ENCODE measurements at regions not wholly inside any gene's neighbourhood (a gene's known extent, or its start where the extent isn't known, plus 50 kb on each side); places are given as distances from the start of the nearest gene placed in this dataset.

GRCh38 chr15:38853608-38854007 lies 289.0 kb upstream of the RASGRP1 start:
- H3K79me1 ChIP-seq (ENCODE audit: low read depth, low read length), result no peaks in the 10 kb centered on the region
- no peak overlapping the region for H3K23ac ChIP-seq (ENCODE audit: insufficient read length)
- H2AFZ ChIP-seq (ENCODE audit: low read length), result no peak overlapping the region
- CTCF ChIA-PET (ENCODE audit: partially characterized antibody), result interaction anchor here (0.6 to 2.8 kb wide), 21 partner anchors 9 to 326 kb away, joined by 3 to 22 read pairs (median 3); no protein-coding TSS in a partner anchor
- peak; percentile 7 for FAIRE-seq
- H3K56ac ChIP-seq (replicated peaks; ENCODE audit: insufficient read length, low read depth, low read length), result no peak overlapping the region
- H2BK5ac ChIP-seq (ENCODE audit: low read depth, low read length), result no peak overlapping the region
- TF ChIP-seq MAX (IDR thresholded peaks at IDR 0.05), result no peak
- peak; percentile 69 to 76 for TF ChIP-seq RAD21 (IDR thresholded peaks at IDR 0.05 in 1 of 2, conservative IDR thresholded peaks at IDR 0.05 in 1 of 2; ENCODE audit: low read depth in 2 of 2, low read length in 2 of 2)
- TF ChIP-seq E2F6 (IDR thresholded peaks at IDR 0.05), result no peak
- TF ChIP-seq EGR1 (IDR thresholded peaks at IDR 0.05; ENCODE audit: borderline replicate concordance, low read depth, low read length), result no peak
- TF ChIP-seq CTCF (IDR thresholded peaks at IDR 0.05; ENCODE audit: control extremely low read depth in 1 of 3, insufficient read depth in 1 of 3, low read depth in 1 of 3, low read length in 3 of 3), result peak; percentile 73 to 89 (median 80)
- no peak overlapping the region for H4K5ac ChIP-seq (ENCODE audit: insufficient read length, low read depth, low read length)
- H3K23me2 ChIP-seq (ENCODE audit: low read depth, low read length), result no peaks in the 10 kb centered on the region
- no peak overlapping the region for H3K27ac ChIP-seq (ENCODE audit: low read depth, low read length)
- no peak overlapping the region for H3K4me2 ChIP-seq (ENCODE audit: insufficient read depth in 1 of 2, low read depth in 2 of 2, low read length in 2 of 2)
- POLR2A ChIA-PET (ENCODE audit: partially characterized antibody), result no interaction called here
- peak; percentile 50 to 73 for DNase-seq (ENCODE audit: low read depth in 1 of 2, low spot score in 2 of 2)
- H3K9ac ChIP-seq (replicated peaks in 1 of 4; ENCODE audit: extremely low read depth in 1 of 4, low read depth in 3 of 4, low read length in 3 of 4), result no peak overlapping the region
- H3K18ac ChIP-seq (ENCODE audit: extremely low read depth, low read length), result no peak overlapping the region
- H3K4ac ChIP-seq (replicated peaks; ENCODE audit: insufficient read length, low read depth, low read length), result no peak overlapping the region
- H3K36me3 ChIP-seq (ENCODE audit: control insufficient read depth in 2 of 4, insufficient read depth in 4 of 4, low read length in 3 of 4), result no peaks in the 10 kb centered on the region
- H2BK12ac ChIP-seq (ENCODE audit: low read depth, low read length), result no peak overlapping the region
- no peak overlapping the region for H2BK15ac ChIP-seq (ENCODE audit: low read length)
- H2BK120ac ChIP-seq (replicated peaks; ENCODE audit: low read depth, low read length), result no peak overlapping the region
- H4K20me1 ChIP-seq (replicated peaks in 1 of 2; ENCODE audit: control insufficient read depth in 1 of 2, insufficient read depth in 2 of 2, low read length in 2 of 2), result no peaks in the 10 kb centered on the region
- H4K8ac ChIP-seq (ENCODE audit: extremely low read depth, insufficient read depth, low read length), result no peak overlapping the region
- H2BK20ac ChIP-seq (ENCODE audit: low read length), result no peak overlapping the region
- no peak overlapping the region for H4K91ac ChIP-seq (replicated peaks; ENCODE audit: insufficient read length, low read length)
- no peak overlapping the region for H2AK5ac ChIP-seq (ENCODE audit: low read depth, low read length)
- H3K14ac ChIP-seq (ENCODE audit: insufficient read length), result no peak overlapping the region
- no peaks in the 10 kb centered on the region for H3K4me1 ChIP-seq (replicated peaks in 1 of 4; ENCODE audit: control insufficient read depth in 3 of 4, insufficient read depth in 4 of 4, low read length in 3 of 4)
- H3K27me3 ChIP-seq (replicated peaks in 1 of 4; ENCODE audit: control insufficient read depth in 3 of 4, extremely low read depth in 1 of 4, insufficient read depth in 3 of 4, low read length in 3 of 4), result no peaks in the 10 kb centered on the region
- H3K79me2 ChIP-seq (ENCODE audit: control insufficient read depth in 1 of 2, insufficient read depth in 2 of 2, low read length in 2 of 2), result no peaks in the 10 kb centered on the region
- H3K9me3 ChIP-seq (ENCODE audit: insufficient read depth in 2 of 2, low read depth in 1 of 2, low read length in 1 of 2), result no peaks in the 10 kb centered on the region
- H3K4me3 ChIP-seq (ENCODE audit: extremely low read depth in 1 of 4, insufficient read depth in 2 of 4, low read depth in 3 of 4, low read length in 4 of 4), result no peak overlapping the region
- WGBS, 2 experiments (ENCODE audit: extremely low coverage in 1 of 2, insufficient coverage in 1 of 2, insufficient read length in 1 of 2, insufficient replicate concordance in 2 of 2, low coverage in 1 of 2, low lambda C conversion rate in 2 of 2, missing lambda C conversion rate in 1 of 2), result 83% methylated on average over 1 of the region's 1 CpG; no CpG with 5 or more reads in 1 of the 2 experiments
